ENCODE measurements at regions not wholly inside any gene's neighbourhood (a gene's known extent, or its start where the extent isn't known, plus 50 kb on each side); places are given as distances from the start of the nearest gene placed in this dataset.

DNA sequence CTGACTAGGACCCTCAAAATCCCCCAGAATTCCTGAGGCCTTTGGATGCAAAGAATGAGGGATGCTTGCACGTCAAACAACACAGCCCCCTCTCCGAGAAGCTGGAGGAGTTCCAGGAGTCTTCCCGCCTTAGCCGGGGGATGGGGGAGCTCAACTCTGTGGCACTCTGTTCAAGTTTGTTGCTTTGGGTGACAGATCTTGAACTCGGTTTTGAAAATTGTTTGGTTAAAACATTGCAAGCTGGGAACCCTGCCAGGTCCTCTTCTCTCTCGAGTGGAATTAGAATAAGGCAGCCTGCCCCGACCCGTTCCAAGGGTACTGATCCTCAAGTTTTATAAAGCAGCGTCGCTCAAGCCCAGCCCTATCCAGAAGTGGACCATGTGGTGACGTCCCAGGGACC, 244.1 kb downstream of the LOXHD1 start:
- intact Hi-C loops (cut with micrococcal nuclease) = no loop called here
- Histone ChIP-seq H3K4me1 (ENCODE audit: control insufficient read depth in 1 of 2, insufficient read depth in 2 of 2, low read length in 2 of 2) (peaks cover 0 to 6% of the 10 kb centered on the region in 2 experiments; a peak in 1 of 4 replicates), H3K27me3 (ENCODE audit: insufficient read depth, low read length) (no peaks in the 10 kb centered on the region), H3K9me3 (ENCODE audit: control insufficient read depth in 1 of 2, insufficient read depth in 1 of 2, low read depth in 1 of 2, low read length in 2 of 2) (no peaks in the 10 kb centered on the region), H3K9ac (ENCODE audit: low read length) (no peak overlapping the region), H3K27ac (ENCODE audit: low read depth, low read length) (no peak overlapping the region), H4K20me1 (ENCODE audit: insufficient read depth) (no peaks in the 10 kb centered on the region), H3K79me2 (ENCODE audit: insufficient read depth, low read length) (no peaks in the 10 kb centered on the region), H2AFZ (ENCODE audit: low read depth, low read length, poor library complexity, severe bottlenecking) (no peak overlapping the region), H3K9me2 (ENCODE audit: insufficient read depth) (no peaks in the 10 kb centered on the region), H3K4me2 (ENCODE audit: low read length) (no peak overlapping the region), H3K4me3 (replicated peaks in 1 of 2; ENCODE audit: low read depth in 1 of 2, low read length in 2 of 2) (no peak overlapping the region), H3K36me3 (ENCODE audit: control insufficient read depth in 1 of 2, insufficient read depth in 2 of 2, low read length in 2 of 2) (no peaks in the 10 kb centered on the region)
- ChIA-PET POLR2A (no interaction called here), CTCF (no interaction called here), RAD21 (ENCODE audit: low non-redundant PET in 1 of 2, low total read pairs in 2 of 2, uncharacterized antibody in 2 of 2, unreplicated experiment in 2 of 2) (no interaction called here)
- DNase-seq (ENCODE audit: low read depth, low spot score) (no peak), ATAC-seq (no peak)
- TF ChIP-seq ATF3 (IDR thresholded peaks at IDR 0.05) (no peak), POLR2A (IDR thresholded peaks at IDR 0.05; ENCODE audit: borderline replicate concordance, extremely low read depth, insufficient read depth, insufficient read length) (no peak), ZBTB33 (IDR thresholded peaks at IDR 0.05; ENCODE audit: extremely low read depth, insufficient replicate concordance, low read length) (no peak), CBX3 (IDR thresholded peaks at IDR 0.05; ENCODE audit: low read depth) (no peak), RAD21 (IDR thresholded peaks at IDR 0.05; ENCODE audit: low read depth) (no peak), CEBPB (IDR thresholded peaks at IDR 0.05; ENCODE audit: low read depth) (no peak), EZH2 (IDR thresholded peaks at IDR 0.05) (no peak), SIN3A (IDR thresholded peaks at IDR 0.05; ENCODE audit: low read depth) (no peak), ZFX (IDR thresholded peaks at IDR 0.05) (no peak), YY1 (IDR thresholded peaks at IDR 0.05; ENCODE audit: extremely low read depth, insufficient replicate concordance, low read depth, low read length) (no peak), FOSL1 (IDR thresholded peaks at IDR 0.05; ENCODE audit: low read depth) (no peak), CTCF (IDR thresholded peaks at IDR 0.05 in 2 of 3, conservative IDR thresholded peaks at IDR 0.05 in 1 of 3; ENCODE audit: borderline replicate concordance in 1 of 3, insufficient read depth in 1 of 3, low read depth in 2 of 3, low read length in 2 of 3) (no peak), ZNF274 (IDR thresholded peaks at IDR 0.05; ENCODE audit: low read depth, low read length) (no peak), EGR1 (IDR thresholded peaks at IDR 0.05; ENCODE audit: low read depth) (no peak), SRF (IDR thresholded peaks at IDR 0.05; ENCODE audit: low read depth) (no peak), SP1 (IDR thresholded peaks at IDR 0.05; ENCODE audit: low read depth) (no peak)
- TF ChIP-seq, protein P1, sequence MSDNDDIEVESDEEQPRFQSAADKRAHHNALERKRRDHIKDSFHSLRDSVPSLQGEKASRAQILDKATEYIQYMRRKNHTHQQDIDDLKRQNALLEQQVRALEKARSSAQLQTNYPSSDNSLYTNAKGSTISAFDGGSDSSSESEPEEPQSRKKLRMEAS (IDR thresholded peaks at IDR 0.05) = no peak
- BruUV-seq (replicated peaks) = no TSS peak

All from HCT116 (cell line).